GM19395 (cell line): ENCODE measurements at regions not wholly inside any gene's neighbourhood (a gene's known extent, or its start where the extent isn't known, plus 50 kb on each side); places are given as distances from the start of the nearest gene placed in this dataset.
A peak's percentile ranks its signal among the peaks of the same experiment; 100 is the strongest.
"Not testable (repeated sequence)": the region's sequence is repeated elsewhere in the genome, so short reads cannot be mapped to it uniquely, and the experiment has no call there.

ENCODE experiments used
- ATAC-seq: cut with Tn5 transposase; IDR thresholded peaks from one replicate; pipeline ENCODE4 v1.9.1; 2021; ENCODE audit warnings: mild to moderate bottlenecking, moderate library complexity; ENCODE audit not compliant: unreplicated experiment

GRCh38 chr1:221241157-221241556 is 361.9 kb downstream of the HLX start:
- ATAC-seq, result no peak

- ATAC-seq, result no peak
These were observed 362.3 kb downstream of the HLX start for GRCh38 chr1:221241592-221241991.

GRCh38 chr1:221246067-221246466 is 366.8 kb downstream of the HLX start:
- no peak for ATAC-seq

- no peak for ATAC-seq
These were observed 367.6 kb downstream of the HLX start for GRCh38 chr1:221246628-221247415.

GRCh38 chr1:221251580-221251979 is 372.3 kb downstream of the HLX start:
- ATAC-seq, result no peak

GRCh38 chr1:221254813-221255212 is 375.6 kb downstream of the HLX start:
- ATAC-seq, result no peak

- ATAC-seq, result no peak
These were observed 377.5 kb downstream of the HLX start for GRCh38 chr1:221256773-221257172.

- not testable (repeated sequence) for ATAC-seq
These were observed 378.3 kb downstream of the HLX start for GRCh38 chr1:221257548-221257947.

GRCh38 chr1:221262677-221263076 is 383.4 kb downstream of the HLX start:
- ATAC-seq, result not testable (repeated sequence)

GRCh38 chr1:221263831-221264767 is 384.9 kb downstream of the HLX start:
- ATAC-seq, result peak; percentile 97

- no peak for ATAC-seq
These were observed 385.6 kb downstream of the HLX start for GRCh38 chr1:221264848-221265247.

GRCh38 chr1:221268295-221268694 is 389.1 kb downstream of the HLX start:
- no peak for ATAC-seq

- ATAC-seq, result no peak
These were observed 392.5 kb downstream of the HLX start for GRCh38 chr1:221271701-221272100.

- ATAC-seq, result no peak
These were observed 393.7 kb downstream of the HLX start for GRCh38 chr1:221272940-221273339.

GRCh38 chr1:221274373-221274772 is 395.1 kb downstream of the HLX start:
- ATAC-seq, result no peak

GRCh38 chr1:221276896-221277409 is 397.7 kb downstream of the HLX start:
- ATAC-seq, result no peak

- no peak for ATAC-seq
These were observed 399.9 kb downstream of the HLX start for GRCh38 chr1:221279146-221279545.

- no peak for ATAC-seq
These were observed 404.3 kb downstream of the HLX start for GRCh38 chr1:221283532-221283931.

GRCh38 chr1:221284028-221284427 is 404.8 kb downstream of the HLX start:
- ATAC-seq, result no peak

GRCh38 chr1:221284991-221285390 is 405.7 kb downstream of the HLX start:
- ATAC-seq, result not testable (repeated sequence)

GRCh38 chr1:221285458-221286210 is 406.4 kb downstream of the HLX start:
- not testable (repeated sequence) for ATAC-seq
